ENCODE measurements at regions not wholly inside any gene's neighbourhood (a gene's known extent, or its start where the extent isn't known, plus 50 kb on each side); places are given as distances from the start of the nearest gene placed in this dataset.

GRCh38 chr5:133704411-133704810 is 92.1 kb upstream of the FSTL4 start:
- DNase-seq, result no peak

- DNase-seq, result no peak
Measured at GRCh38 chr5:133703935-133704334, 91.6 kb upstream of the FSTL4 start.

DNA sequence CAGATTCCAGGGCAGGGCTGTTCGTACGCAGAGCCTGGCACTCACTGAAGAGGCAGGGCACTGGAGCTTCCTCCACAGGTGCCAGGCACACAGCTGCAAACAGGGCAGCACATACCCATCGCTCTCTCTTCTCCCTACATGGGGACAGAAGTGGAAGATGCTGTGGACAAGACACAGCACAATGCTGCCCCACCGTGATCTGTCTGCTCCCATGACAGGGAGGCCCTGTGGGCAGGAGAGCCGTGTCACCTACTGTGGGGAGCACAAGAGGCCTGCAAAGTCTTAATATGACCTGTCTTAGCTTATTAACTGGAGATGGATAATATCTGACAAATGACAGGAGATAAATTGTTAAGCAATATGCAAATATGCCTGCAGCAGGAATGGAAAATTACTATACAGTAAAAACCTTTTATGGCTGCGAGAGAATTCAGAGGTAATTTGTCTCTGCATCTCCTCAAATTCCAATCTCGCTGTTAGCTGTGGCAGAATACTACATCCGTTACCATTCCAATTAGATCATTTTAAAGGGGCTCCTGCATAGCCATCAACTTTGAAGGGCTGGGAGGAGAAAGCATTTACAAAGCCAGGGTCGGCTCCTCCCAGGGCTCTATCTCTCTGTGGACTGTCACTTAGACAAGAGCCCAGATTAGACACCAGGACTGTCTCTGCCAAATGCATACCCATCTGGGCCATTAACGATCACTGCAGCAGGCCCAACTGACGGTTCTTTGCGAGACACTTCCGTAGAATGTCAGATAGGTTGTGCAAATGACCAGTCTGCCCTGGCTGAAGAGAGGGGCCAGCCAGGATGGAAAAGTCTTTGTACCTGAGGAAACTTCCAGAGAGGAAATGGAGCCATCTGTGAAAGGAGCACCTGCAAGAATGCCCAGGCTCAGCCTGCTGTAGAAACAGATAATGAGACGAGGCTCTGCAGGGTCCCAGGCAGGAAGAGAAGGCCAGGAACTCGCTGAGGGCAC is 90.7 kb upstream of the FSTL4 start:
- DNase-seq, result no peak

GRCh38 chr5:133701871-133702270 is 89.5 kb upstream of the FSTL4 start:
- no peak for DNase-seq

DNA sequence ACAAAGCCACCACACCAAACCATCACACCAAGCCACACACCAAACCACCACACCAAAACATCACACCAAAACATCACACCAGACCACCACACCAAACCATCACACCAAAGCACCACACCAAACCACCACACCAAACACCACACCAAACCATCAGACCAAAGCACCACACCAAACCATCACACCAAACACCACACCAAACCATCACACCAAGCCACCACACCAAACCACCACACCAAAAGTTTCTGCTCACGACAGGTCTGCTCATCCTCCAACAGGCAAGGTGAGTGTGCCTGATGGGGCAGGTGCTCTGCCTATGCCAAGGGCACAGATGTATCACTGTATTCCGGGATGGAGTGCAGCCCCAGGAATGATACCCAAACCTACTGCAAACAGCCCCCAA is 87.9 kb upstream of the FSTL4 start:
- DNase-seq, result no peak

GRCh38 chr5:133698646-133699526 is 86.5 kb upstream of the FSTL4 start:
- no peak for DNase-seq

DNA sequence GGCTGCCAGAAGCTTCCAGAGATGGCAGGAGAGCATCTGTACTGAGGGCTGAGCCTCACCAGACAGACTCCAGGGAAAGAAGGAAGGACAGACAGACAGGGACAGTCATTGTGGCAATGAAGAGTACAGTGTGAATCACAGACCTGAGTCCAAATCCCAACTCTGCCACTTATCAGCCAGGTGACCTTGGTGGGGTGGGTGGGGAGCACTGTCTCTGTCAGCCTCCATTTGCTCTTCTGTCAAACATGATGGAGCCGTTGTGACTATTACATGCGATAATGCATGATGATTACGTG is 85.9 kb upstream of the FSTL4 start:
- no peak for DNase-seq

DNA sequence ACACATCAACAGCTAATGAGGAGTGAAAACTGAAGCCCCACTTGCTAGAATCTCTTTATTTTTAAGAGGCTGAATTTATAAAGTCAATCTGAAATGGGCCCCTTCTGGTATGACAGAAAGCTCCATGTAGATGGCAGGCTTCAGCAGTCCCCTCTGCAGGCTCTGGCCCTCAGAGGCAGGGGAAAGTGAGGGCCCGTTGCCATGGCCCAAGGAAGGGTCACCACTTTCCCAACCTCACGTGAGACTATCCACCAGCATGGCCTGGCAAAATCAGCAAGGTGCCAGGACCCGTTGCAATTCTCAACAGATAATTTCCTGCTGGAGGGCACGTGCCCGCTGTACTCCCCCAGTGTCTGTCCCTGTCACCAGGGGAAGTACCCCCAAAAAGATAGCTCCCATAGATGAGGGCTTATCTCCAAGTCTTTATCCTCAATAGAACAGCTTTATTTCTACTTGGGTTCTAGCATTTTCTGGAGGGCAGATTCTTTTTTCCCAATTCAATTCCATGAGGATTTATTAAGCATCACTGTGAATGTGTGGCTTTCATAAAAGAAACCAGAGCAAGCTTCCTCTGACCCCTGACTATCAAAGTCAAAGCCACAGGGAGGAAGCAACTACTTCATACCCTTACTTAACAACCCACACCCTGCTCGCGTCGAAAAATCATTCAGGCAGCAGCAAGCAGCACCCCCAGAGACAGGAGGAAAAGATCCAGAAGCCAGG is 85.4 kb upstream of the FSTL4 start:
- no peak for DNase-seq

GRCh38 chr5:133696782-133697507 is 84.6 kb upstream of the FSTL4 start:
- DNase-seq, result no peak

DNA sequence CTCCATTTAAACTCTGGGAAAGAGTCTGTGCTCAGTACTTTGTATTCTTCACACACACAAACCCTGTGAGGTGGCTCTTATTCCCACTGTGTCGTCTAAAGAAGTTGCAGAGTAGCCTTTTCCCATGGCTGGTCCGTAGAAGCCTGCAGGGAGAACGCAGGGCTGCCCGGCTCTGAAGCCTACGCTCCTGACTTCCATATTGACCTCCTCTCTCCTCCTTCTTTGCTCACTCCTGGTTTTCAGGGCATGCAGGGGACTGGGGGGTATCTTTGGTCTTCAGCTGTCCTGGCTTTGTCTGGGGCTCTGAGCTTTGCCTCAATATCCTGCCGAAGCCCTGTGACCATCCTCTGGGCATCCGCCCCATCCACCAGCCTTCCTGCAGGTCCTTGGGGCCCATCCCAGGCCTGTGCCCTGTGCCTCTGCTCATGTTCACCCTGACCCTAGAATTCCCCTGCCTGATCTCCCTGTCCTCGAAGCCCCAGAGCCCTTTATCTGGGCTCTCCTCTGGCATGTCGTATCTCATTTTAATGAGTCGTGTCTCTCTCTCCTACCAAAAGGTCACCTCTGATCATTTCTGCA is 83.8 kb upstream of the FSTL4 start:
- no peak for DNase-seq

- DNase-seq, result no peak
Measured at GRCh38 chr5:133694181-133694831, 82.0 kb upstream of the FSTL4 start.

GRCh38 chr5:133691448-133691847 is 79.1 kb upstream of the FSTL4 start:
- DNase-seq, result no peak

DNA sequence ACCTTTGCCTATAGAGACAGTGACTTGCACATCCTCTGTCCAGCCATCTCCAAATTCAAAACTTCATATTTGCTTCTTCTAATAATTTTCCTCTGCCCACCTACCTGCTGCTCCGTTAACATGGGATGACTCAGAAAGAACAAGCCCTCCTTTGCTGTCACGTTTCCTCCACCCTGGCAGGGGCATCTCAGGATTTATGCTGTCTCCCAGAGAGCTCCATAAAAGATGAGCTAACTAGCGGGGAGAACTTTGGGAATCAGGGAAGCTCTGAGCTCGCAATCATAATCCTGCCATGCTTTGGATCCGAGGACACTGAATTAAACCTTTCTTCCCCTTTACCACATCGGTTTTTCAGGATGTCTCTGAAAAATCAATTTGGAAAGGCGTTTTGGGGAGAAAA is 78.4 kb upstream of the FSTL4 start:
- no peak for DNase-seq

DNA sequence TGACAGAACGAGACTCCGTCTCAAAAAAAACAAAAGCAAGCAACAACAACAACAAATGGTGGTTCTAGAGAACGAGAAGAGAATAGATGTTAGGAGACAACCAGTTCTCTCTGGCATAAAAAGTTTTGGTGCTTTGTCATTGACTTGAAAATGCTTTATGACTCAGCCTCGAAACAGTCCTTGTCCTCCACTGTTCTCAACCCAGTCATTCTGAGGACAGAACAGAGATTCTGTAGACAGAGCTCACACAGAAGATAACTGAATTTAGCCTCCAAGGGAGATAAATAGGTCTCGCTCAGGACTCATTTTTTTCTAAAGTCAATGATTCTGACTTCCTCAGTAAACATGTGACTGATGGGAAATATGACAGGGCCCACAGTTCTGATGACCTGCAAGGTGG is 76.0 kb upstream of the FSTL4 start:
- no peak for DNase-seq

- DNase-seq, result no peak
Measured at GRCh38 chr5:133687212-133688061, 75.1 kb upstream of the FSTL4 start.

DNA sequence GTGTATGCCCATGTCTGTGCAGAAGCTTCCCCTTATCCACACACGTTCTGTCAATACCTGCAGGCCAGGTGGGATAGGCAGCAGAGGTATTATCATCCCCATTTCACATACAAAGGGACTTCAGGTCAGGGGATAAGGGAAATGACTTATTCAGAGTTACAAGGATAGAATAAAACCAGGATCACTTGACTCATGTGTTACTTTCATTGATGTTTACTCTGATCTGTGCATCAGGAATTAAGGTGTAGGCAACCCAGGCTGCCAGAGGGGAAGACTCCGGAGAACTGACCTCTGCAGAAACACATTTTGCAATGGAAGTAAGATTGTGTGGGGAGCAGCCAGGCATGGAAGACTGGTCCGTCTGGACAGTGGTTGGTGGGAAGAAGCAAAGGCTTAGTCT is 74.2 kb upstream of the FSTL4 start:
- no peak for DNase-seq

DNA sequence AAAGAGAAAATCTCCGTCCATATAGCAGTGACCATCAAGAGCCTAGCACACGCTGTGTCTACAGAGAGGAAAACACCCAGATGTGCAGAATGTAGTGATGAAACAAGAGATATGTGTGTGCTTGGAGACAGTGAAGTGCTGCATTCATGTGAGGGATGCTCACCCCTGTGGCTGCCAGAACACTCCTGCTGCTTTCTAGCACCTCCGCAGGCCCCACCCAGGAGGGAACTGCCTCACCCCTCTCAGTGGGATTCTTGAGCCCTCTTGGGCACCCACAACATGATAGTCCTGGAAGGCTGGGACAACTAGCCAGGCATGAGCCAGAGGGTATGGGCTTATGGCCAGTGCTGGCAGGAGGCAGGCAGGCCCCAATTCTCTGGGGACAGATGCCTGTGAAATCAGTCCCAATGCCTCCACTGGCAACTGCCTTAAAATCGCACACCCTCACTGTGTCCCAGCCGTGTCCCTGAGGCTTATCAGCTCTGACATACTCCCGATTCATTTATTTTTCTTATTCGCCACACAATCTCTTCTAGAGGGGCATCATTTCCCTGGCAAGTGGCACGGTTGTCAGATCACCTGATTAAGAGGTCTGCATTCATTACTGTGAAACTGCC is 73.2 kb upstream of the FSTL4 start:
- no peak for DNase-seq

DNA sequence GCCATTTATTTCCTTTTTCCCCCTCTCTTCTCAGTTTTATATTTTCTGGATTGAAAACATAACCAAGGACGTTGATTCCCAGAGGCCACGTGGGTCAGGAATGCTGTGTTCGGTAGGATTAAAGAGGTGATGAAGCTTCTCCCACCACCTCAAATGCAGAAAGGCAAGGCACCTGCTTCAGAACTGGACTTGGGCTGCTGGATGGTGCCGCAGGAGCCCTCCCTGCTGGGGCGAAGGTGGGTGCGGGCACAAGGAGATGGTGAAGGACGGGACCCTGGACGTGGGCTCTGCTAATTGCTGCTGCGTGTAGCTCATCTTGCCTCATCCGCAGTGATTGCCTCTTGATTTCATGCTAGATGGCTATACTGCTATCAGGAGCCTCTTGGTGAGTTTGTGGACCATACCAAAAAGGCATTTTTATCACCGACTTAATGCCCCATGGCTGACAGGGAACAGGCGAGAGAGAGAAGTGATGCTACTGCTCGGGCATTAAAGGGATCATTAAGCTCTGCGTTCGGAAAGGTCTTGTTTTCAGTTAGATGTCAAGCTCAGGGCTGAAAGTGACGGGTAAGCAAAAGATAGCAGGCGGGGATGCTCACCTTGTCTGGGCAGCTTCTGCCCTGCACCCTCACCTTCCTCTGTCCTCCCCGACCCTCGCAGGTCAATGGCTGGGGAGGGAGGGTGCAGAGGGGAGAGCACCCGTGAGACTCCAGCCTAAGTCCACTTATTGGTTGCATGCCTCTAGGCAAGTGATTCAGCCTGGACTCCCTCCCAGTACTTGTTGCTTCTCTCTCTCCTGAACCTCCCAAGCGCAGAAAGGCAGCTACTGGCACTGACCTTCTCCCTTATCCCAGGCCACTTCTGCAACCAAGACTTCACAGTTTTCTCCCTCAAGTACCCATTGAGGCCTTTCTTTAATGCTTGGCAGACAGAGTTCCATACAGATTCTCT is 71.6 kb upstream of the FSTL4 start:
- DNase-seq, result no peak

DNA sequence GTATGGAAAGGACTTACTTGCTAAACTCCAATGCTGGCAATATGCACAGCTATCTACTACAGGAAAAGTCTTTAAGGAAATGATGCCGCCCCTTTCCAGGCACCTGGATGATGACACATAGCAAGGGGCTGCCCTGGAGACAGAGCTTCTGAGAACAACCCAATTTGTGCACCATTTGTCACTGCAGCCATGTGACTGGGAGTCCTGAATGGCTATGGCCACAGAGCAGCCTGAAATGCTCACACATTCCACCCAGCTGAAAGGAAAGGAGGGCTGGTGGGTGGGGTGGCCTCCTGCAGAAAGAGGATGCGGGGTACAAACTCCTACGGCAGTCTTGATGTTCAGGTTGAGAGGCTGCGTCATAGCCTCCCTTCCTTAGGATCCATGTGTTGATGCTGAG is 70.1 kb upstream of the FSTL4 start:
- DNase-seq, result no peak
